Kidney (tissue), 13 donors: ENCODE measurements at regions not wholly inside any gene's neighbourhood (a gene's known extent, or its start where the extent isn't known, plus 50 kb on each side); places are given as distances from the start of the nearest gene placed in this dataset.

Source experiments
- DNase-seq, 5 donors: peaks; one replicate each; pipeline ENCODE4 v3.0.0-alpha.2; 2013 to 2020
- FAIRE-seq: peaks from 2 replicates; lab custom pipeline; 2012; peaks lifted over from hg19 to GRCh38; lab: Jason Lieb, UNC
- H3K27ac ChIP-seq, 2 donors: one replicate each; pipeline ENCODE4 v1.7.0; 2013; ENCODE audit warnings: low read depth in 2 of 2, low read length in 2 of 2, inconsistent platforms in 1 of 2
- H3K27me3 ChIP-seq: one replicate; pipeline ENCODE4 v1.7.1; 2013; ENCODE audit warnings: low read length, inconsistent platforms; ENCODE audit not compliant: control insufficient read depth, insufficient read depth
- H3K36me3 ChIP-seq, 3 donors: one replicate each; pipeline versions ENCODE4 v1.7.0 to v1.7.1; 2013; ENCODE audit warnings: low read length in 3 of 3, control low read depth in 1 of 3, inconsistent platforms in 1 of 3; ENCODE audit not compliant: insufficient read depth in 3 of 3, control insufficient read depth in 2 of 3
- H3K4me1 ChIP-seq, 3 donors: one replicate each; pipeline versions ENCODE4 v1.7.0 to v1.7.1; 2013; ENCODE audit warnings: low read length in 3 of 3, inconsistent platforms in 1 of 3, low read depth in 1 of 3; ENCODE audit not compliant: control insufficient read depth in 2 of 3, insufficient read depth in 2 of 3
- H3K4me3 ChIP-seq, 3 donors: one replicate each; pipeline versions ENCODE4 v1.7.0 to v1.8.1; 2013; ENCODE audit warnings: low read length in 3 of 3, control low read depth in 1 of 3, inconsistent platforms in 1 of 3
- H3K9ac ChIP-seq, 3 donors: one replicate each; pipeline versions ENCODE4 v1.7.0 to v1.7.1; 2013; ENCODE audit warnings: low read length in 3 of 3, control low read depth in 1 of 3, inconsistent platforms in 1 of 3
- H3K9me3 ChIP-seq, 3 donors: one replicate each; pipeline versions ENCODE4 v1.7.0 to v1.7.1; 2013; ENCODE audit warnings: low read length in 3 of 3, control low read depth in 1 of 3, inconsistent platforms in 1 of 3; ENCODE audit not compliant: control insufficient read depth in 2 of 3, insufficient read depth in 1 of 3
- CTCF ChIP-seq: IDR thresholded peaks from 3 replicates; pipeline ENCODE4 v1.5.1; 2012; ENCODE audit warnings: mild to moderate bottlenecking, moderate library complexity, borderline replicate concordance; ENCODE audit not compliant: insufficient read depth; ENCODE audit errors: extremely low read depth
- intact Hi-C: fragments of 100-400 bp; cut with DNase I; formaldehyde crosslinking; loops from one replicate; pipeline ENCODE4 v1.11.1; 2022
- donor health status: control.
- donor health status: control.
- donor health status: control.
- donor health status: control.
- donor health status: control.
- donor health status: DM: yes; HTN: yes; CAD: no.
- donor health status: Normal renal cell carcinoma (clear cell type).

GRCh38 chr9:2311920-2312319, 296.8 kb downstream of the SMARCA2 start:
- Histone ChIP-seq H3K27ac (no peak overlapping the region), H3K4me1 (no peaks in the 10 kb centered on the region), H3K9ac (no peak overlapping the region), H3K4me3 (no peak overlapping the region), H3K36me3 (no peaks in the 10 kb centered on the region), H3K27me3 (no peaks in the 10 kb centered on the region), H3K9me3 (peaks cover 0 to 17% (median 3%) of the 10 kb centered on the region in 3 donors)
- FAIRE-seq (no peak), DNase-seq (no peak)
- intact Hi-C loops, result no loop called here
- no peak for TF ChIP-seq CTCF

- FAIRE-seq, result no peak
- Histone ChIP-seq H3K9ac (no peak overlapping the region), H3K27ac (no peak overlapping the region), H3K9me3 (peaks cover 0 to 17% (median 3%) of the 10 kb centered on the region in 3 donors), H3K4me1 (no peaks in the 10 kb centered on the region), H3K27me3 (no peaks in the 10 kb centered on the region), H3K36me3 (no peaks in the 10 kb centered on the region), H3K4me3 (no peak overlapping the region)
- DNase-seq, result no peak
- intact Hi-C loops, result no loop called here
- no peak for TF ChIP-seq CTCF
Observed at GRCh38 chr9:2313512-2313911, 298.4 kb downstream of the SMARCA2 start.

GRCh38 chr9:2317591-2317990, 302.4 kb downstream of the SMARCA2 start:
- intact Hi-C loops, result no loop called here
- FAIRE-seq, result no peak
- DNase-seq, result no peak
- Histone ChIP-seq H3K27me3 (no peaks in the 10 kb centered on the region), H3K4me3 (no peak overlapping the region), H3K27ac (no peak overlapping the region), H3K4me1 (no peaks in the 10 kb centered on the region), H3K9me3 (peaks cover 0 to 5% (median 0%) of the 10 kb centered on the region in 3 donors), H3K9ac (no peak overlapping the region), H3K36me3 (no peaks in the 10 kb centered on the region)
- no peak for TF ChIP-seq CTCF

GRCh38 chr9:2319421-2319820, 302.2 kb upstream of the VLDLR start:
- DNase-seq (no peak), FAIRE-seq (no peak)
- intact Hi-C loops, result no loop called here

More at GRCh38 chr9:2319421-2319820, 302.2 kb upstream of the VLDLR start:
- Histone ChIP-seq H3K9ac (no peak overlapping the region), H3K27ac (no peak overlapping the region), H3K4me3 (no peak overlapping the region), H3K36me3 (no peaks in the 10 kb centered on the region), H3K9me3 (no peaks in the 10 kb centered on the region), H3K4me1 (no peaks in the 10 kb centered on the region), H3K27me3 (no peaks in the 10 kb centered on the region)
- no peak for TF ChIP-seq CTCF
